Hepatocyte (in vitro differentiated cells): ENCODE measurements at regions not wholly inside any gene's neighbourhood (a gene's known extent, or its start where the extent isn't known, plus 50 kb on each side); places are given as distances from the start of the nearest gene placed in this dataset.

Experiments
- CTCF ChIP-seq: fragments of 200-600 bp; sonication (generic); IDR thresholded peaks from 2 replicates; pipeline ENCODE4 v1.5.1; 2016; ENCODE audit warnings: antibody characterized with exemption, mild to moderate bottlenecking; ENCODE audit not compliant: poor library complexity
- EZH2 ChIP-seq: fragments of 200-600 bp; sonication (generic); IDR thresholded peaks from 2 replicates; pipeline ENCODE4 v1.6.1; 2016; ENCODE audit warnings: antibody characterized with exemption, mild to moderate bottlenecking, borderline replicate concordance
- EZH2phosphoT487 ChIP-seq: fragments of 200-600 bp; sonication (generic); IDR thresholded peaks from one replicate; pipeline ENCODE4 v1.6.1; 2018; ENCODE audit warnings: antibody characterized with exemption, mild to moderate bottlenecking, low read depth, moderate library complexity; ENCODE audit not compliant: unreplicated experiment, severe bottlenecking

GRCh38 chr2:216754336-216754735, 59.0 kb upstream of the IGFBP5 start:
- TF ChIP-seq EZH2phosphoT487, result no peak
- no peak for TF ChIP-seq CTCF
- no peak for TF ChIP-seq EZH2
